Neural cell (in vitro differentiated cells): ENCODE measurements at regions not wholly inside any gene's neighbourhood (a gene's known extent, or its start where the extent isn't known, plus 50 kb on each side); places are given as distances from the start of the nearest gene placed in this dataset.

Experiments
- H2AFZ ChIP-seq: fragments of 200-600, 300-800 bp; sonication (generic), shearing (Covaris generic); 2 replicates; pipeline ENCODE4 v1.6.0; 2014; ENCODE audit warnings: low read depth, mild to moderate bottlenecking, antibody characterized with exemption, low read length, moderate library complexity
- H3F3A ChIP-seq: fragments of 200-600 bp; shearing (Covaris generic); 2 replicates; pipeline ENCODE4 v1.6.1; 2016; ENCODE audit warnings: mild to moderate bottlenecking, moderate library complexity, mixed read lengths, antibody characterized with exemption, low read length; ENCODE audit not compliant: insufficient read depth, poor library complexity, severe bottlenecking
- H3K27ac ChIP-seq: fragments of 200-600, 300-800 bp; sonication (generic), shearing (Covaris generic); 2 replicates; pipeline ENCODE4 v1.5.1; 2014; ENCODE audit warnings: mild to moderate bottlenecking, low read length, moderate library complexity
- H3K27me3 ChIP-seq: fragments of 300-800, 200-600 bp; sonication (generic), shearing (Covaris generic); 2 replicates; pipeline ENCODE4 v1.6.0; 2014; ENCODE audit warnings: mild to moderate bottlenecking, low read depth, low read length, moderate library complexity; ENCODE audit not compliant: insufficient read depth
- H3K36me3 ChIP-seq: fragments of 300-800, 200-600 bp; sonication (generic), shearing (Covaris generic); 2 replicates; pipeline ENCODE4 v1.5.1; 2014; ENCODE audit warnings: mild to moderate bottlenecking, antibody characterized with exemption, low read length, moderate library complexity; ENCODE audit not compliant: insufficient read depth
- H3K4me2 ChIP-seq: fragments of 300-800, 200-600 bp; sonication (generic), shearing (Covaris generic); 2 replicates; pipeline ENCODE4 v1.6.0; 2014; ENCODE audit warnings: mild to moderate bottlenecking, low read length
- H3K4me3 ChIP-seq: fragments of 300-800, 200-600 bp; sonication (generic), shearing (Covaris generic); 2 replicates; pipeline ENCODE4 v1.5.1; 2014; ENCODE audit warnings: mild to moderate bottlenecking, low read length, moderate library complexity
- H3K79me2 ChIP-seq: fragments of 200-600 bp; shearing (Covaris generic); replicated peaks from 2 replicates; pipeline ENCODE4 v1.6.0; 2014; ENCODE audit warnings: mild to moderate bottlenecking, low read length, moderate library complexity; ENCODE audit not compliant: insufficient read depth
- H3K9ac ChIP-seq: fragments of 300-800, 200-600 bp; sonication (generic), shearing (Covaris generic); 2 replicates; pipeline ENCODE4 v1.6.1; 2016; ENCODE audit warnings: mild to moderate bottlenecking, low read length, mixed read lengths
- H3K9me2 ChIP-seq: fragments of 200-600 bp; shearing (Covaris generic); 2 replicates; pipeline ENCODE4 v1.6.1; 2016; ENCODE audit warnings: mild to moderate bottlenecking, low read length, mixed read lengths; ENCODE audit not compliant: insufficient read depth
- H3K9me3 ChIP-seq: fragments of 200-600, 300-800 bp; sonication (generic), shearing (Covaris generic); 2 replicates; pipeline ENCODE4 v1.6.1; 2016; ENCODE audit warnings: mild to moderate bottlenecking, mixed run types, low read length, moderate library complexity, mixed read lengths
- H4K20me1 ChIP-seq: fragments of 200-600 bp; shearing (Covaris generic); 2 replicates; pipeline ENCODE4 v1.6.1; 2016; ENCODE audit warnings: mild to moderate bottlenecking, mixed run types; ENCODE audit not compliant: insufficient read depth
- EP300 ChIP-seq: fragments of 450-650 bp; conservative IDR thresholded peaks from 2 replicates; pipeline ENCODE4 v1.6.1; 2014; ENCODE audit warnings: antibody characterized with exemption, mild to moderate bottlenecking, moderate library complexity; ENCODE audit not compliant: poor library complexity, severe bottlenecking
- EZH2 ChIP-seq: fragments of 200-600, 300-800 bp; shearing (Covaris generic), sonication (generic); IDR thresholded peaks from 2 replicates; pipeline ENCODE4 v1.6.1; 2014; ENCODE audit warnings: antibody characterized with exemption, low read length, borderline replicate concordance, mild to moderate bottlenecking; ENCODE audit not compliant: insufficient read depth, poor library complexity, severe bottlenecking
- MXI1 ChIP-seq: fragments of 450-650 bp; conservative IDR thresholded peaks from 2 replicates; pipeline ENCODE4 v1.6.1; 2014; ENCODE audit warnings: antibody characterized with exemption, mild to moderate bottlenecking; ENCODE audit not compliant: poor library complexity, severe bottlenecking
- POLR2AphosphoS5 ChIP-seq: IDR thresholded peaks from 2 replicates; pipeline ENCODE4 v1.6.1; 2012
- RAD21 ChIP-seq: fragments of 450-650 bp; conservative IDR thresholded peaks from 2 replicates; pipeline ENCODE4 v1.6.1; 2014; ENCODE audit warnings: antibody characterized with exemption, mild to moderate bottlenecking, moderate library complexity
- SMC3 ChIP-seq: fragments of 450-650 bp; conservative IDR thresholded peaks from 2 replicates; pipeline ENCODE4 v1.6.1; 2014; ENCODE audit warnings: antibody characterized with exemption, mild to moderate bottlenecking, moderate library complexity; ENCODE audit not compliant: poor library complexity
- TAF1 ChIP-seq: IDR thresholded peaks from 2 replicates; pipeline ENCODE4 v1.6.1; 2012; ENCODE audit warnings: low read depth
- TF ChIP-seq, protein P1 (sequence below): fragments of 450-650 bp; IDR thresholded peaks from 2 replicates; pipeline ENCODE4 v1.5.1; 2014; ENCODE audit warnings: antibody characterized with exemption, mild to moderate bottlenecking, moderate library complexity; ENCODE audit not compliant: poor library complexity, severe bottlenecking
- TF ChIP-seq, protein P2 (sequence below): IDR thresholded peaks from 2 replicates; pipeline ENCODE4 v1.6.1; 2012; ENCODE audit warnings: borderline replicate concordance

DNA sequence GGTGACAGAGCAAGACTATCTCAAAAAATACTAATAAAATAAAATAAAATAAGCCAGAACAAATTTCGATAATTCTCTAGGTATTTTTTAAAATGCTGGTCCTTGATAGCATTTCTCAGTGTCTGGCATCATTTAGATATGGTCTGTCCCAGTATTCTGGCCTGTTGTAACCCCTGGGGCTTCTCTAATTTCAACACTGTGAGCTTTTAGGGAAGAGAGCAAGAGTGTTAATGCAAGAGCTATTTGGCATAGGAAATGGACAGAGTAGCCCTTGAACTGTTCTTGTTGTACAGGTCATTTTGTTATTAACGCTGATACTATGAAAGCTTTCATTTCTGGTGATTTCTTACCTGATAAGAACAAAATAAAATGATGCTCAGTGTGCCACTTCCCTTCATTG is 112.2 kb upstream of the ZNF608 start:
- Histone ChIP-seq H4K20me1 (no peaks in the 10 kb centered on the region), H3K9me3 (no peaks in the 10 kb centered on the region), H3F3A (no peaks in the 10 kb centered on the region), H3K27me3 (no peaks in the 10 kb centered on the region), H2AFZ (no peak overlapping the region), H3K4me3 (no peak overlapping the region), H3K9me2 (no peaks in the 10 kb centered on the region), H3K9ac (no peak overlapping the region), H3K4me2 (no peak overlapping the region), H3K79me2 (no peaks in the 10 kb centered on the region), H3K36me3 (no peaks in the 10 kb centered on the region), H3K27ac (no peak overlapping the region)
- no peak for TF ChIP-seq MXI1
- no peak for TF ChIP-seq EP300
- no peak for TF ChIP-seq RAD21
- TF ChIP-seq, protein P1, sequence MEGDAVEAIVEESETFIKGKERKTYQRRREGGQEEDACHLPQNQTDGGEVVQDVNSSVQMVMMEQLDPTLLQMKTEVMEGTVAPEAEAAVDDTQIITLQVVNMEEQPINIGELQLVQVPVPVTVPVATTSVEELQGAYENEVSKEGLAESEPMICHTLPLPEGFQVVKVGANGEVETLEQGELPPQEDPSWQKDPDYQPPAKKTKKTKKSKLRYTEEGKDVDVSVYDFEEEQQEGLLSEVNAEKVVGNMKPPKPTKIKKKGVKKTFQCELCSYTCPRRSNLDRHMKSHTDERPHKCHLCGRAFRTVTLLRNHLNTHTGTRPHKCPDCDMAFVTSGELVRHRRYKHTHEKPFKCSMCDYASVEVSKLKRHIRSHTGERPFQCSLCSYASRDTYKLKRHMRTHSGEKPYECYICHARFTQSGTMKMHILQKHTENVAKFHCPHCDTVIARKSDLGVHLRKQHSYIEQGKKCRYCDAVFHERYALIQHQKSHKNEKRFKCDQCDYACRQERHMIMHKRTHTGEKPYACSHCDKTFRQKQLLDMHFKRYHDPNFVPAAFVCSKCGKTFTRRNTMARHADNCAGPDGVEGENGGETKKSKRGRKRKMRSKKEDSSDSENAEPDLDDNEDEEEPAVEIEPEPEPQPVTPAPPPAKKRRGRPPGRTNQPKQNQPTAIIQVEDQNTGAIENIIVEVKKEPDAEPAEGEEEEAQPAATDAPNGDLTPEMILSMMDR: no peak
- TF ChIP-seq, protein P2, sequence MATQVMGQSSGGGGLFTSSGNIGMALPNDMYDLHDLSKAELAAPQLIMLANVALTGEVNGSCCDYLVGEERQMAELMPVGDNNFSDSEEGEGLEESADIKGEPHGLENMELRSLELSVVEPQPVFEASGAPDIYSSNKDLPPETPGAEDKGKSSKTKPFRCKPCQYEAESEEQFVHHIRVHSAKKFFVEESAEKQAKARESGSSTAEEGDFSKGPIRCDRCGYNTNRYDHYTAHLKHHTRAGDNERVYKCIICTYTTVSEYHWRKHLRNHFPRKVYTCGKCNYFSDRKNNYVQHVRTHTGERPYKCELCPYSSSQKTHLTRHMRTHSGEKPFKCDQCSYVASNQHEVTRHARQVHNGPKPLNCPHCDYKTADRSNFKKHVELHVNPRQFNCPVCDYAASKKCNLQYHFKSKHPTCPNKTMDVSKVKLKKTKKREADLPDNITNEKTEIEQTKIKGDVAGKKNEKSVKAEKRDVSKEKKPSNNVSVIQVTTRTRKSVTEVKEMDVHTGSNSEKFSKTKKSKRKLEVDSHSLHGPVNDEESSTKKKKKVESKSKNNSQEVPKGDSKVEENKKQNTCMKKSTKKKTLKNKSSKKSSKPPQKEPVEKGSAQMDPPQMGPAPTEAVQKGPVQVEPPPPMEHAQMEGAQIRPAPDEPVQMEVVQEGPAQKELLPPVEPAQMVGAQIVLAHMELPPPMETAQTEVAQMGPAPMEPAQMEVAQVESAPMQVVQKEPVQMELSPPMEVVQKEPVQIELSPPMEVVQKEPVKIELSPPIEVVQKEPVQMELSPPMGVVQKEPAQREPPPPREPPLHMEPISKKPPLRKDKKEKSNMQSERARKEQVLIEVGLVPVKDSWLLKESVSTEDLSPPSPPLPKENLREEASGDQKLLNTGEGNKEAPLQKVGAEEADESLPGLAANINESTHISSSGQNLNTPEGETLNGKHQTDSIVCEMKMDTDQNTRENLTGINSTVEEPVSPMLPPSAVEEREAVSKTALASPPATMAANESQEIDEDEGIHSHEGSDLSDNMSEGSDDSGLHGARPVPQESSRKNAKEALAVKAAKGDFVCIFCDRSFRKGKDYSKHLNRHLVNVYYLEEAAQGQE: no peak

DNA sequence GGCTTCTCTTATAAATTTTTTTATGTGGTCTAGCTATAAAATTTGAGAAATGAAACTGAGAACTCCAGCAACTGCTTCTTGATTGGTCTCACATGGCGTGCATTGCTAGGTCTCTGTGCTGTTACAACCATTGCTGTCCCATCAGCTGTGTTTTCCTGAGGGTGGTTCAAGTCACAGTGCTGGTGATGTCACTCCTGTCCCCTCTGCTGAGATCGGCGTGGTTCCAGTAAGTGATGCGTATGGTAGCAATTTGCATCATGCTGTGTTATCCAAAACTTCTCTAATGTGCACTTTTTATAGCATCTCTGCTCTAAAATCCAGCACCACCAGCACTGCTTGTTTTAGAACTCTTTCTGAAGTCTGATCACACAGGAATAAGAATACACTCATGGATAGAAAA is 112.6 kb upstream of the ZNF608 start:
- Histone ChIP-seq H3K36me3 (no peaks in the 10 kb centered on the region), H4K20me1 (no peaks in the 10 kb centered on the region), H3K4me2 (no peak overlapping the region), H2AFZ (no peak overlapping the region), H3K9me2 (no peaks in the 10 kb centered on the region), H3K27ac (no peak overlapping the region), H3F3A (no peaks in the 10 kb centered on the region), H3K9me3 (no peaks in the 10 kb centered on the region), H3K9ac (no peak overlapping the region), H3K4me3 (no peak overlapping the region), H3K27me3 (no peaks in the 10 kb centered on the region), H3K79me2 (no peaks in the 10 kb centered on the region)
- TF ChIP-seq MXI1 (no peak), SMC3 (no peak), TAF1 (no peak), EP300 (no peak), EZH2 (no peak), RAD21 (no peak), POLR2AphosphoS5 (no peak)
- TF ChIP-seq, protein P2: no peak
- TF ChIP-seq, protein P1: no peak
